Transverse colon (tissue), 3 donors: ENCODE measurements at regions not wholly inside any gene's neighbourhood (a gene's known extent, or its start where the extent isn't known, plus 50 kb on each side); places are given as distances from the start of the nearest gene placed in this dataset.

Source experiments
- CTCF ChIP-seq, 5 experiments: fragments of 200-600 bp in 3 of 5; fragments of 450-650 bp in 2 of 5; sonication (generic) in 3 of 5; IDR thresholded peaks; 1 replicate in 2 of 5; 2 replicates in 3 of 5; pipeline ENCODE4 v1.5.1; 2016 to 2017; ENCODE audit warnings: antibody characterized with exemption in 5 of 5, inconsistent platforms in 3 of 5, mild to moderate bottlenecking in 2 of 5, moderate library complexity in 1 of 5
- EP300 ChIP-seq: sonication (generic); formaldehyde crosslinking; IDR thresholded peaks from one replicate; pipeline ENCODE4 v1.6.1; 2017; ENCODE audit warnings: antibody characterized with exemption, low read depth

- TF ChIP-seq EP300 (no peak), CTCF (IDR thresholded peaks at IDR 0.05) (no peak)
These were observed 96.1 kb upstream of the MKLN1 start for GRCh38 chr7:131231381-131232220.
